ENCODE measurements at regions not wholly inside any gene's neighbourhood (a gene's known extent, or its start where the extent isn't known, plus 50 kb on each side); places are given as distances from the start of the nearest gene placed in this dataset.
A peak's percentile ranks its signal among the peaks of the same experiment; 100 is the strongest.
"Not testable (repeated sequence)": the region's sequence is repeated elsewhere in the genome, so short reads cannot be mapped to it uniquely, and the experiment has no call there.

GRCh38 chr9:29245351-29245750, 1672.1 kb upstream of the C9orf72 start:
- POLR2A ChIA-PET: no interaction called here
- Histone ChIP-seq H3K9me3 (no peaks in the 10 kb centered on the region), H3K27me3 (replicated peaks; ENCODE audit: control insufficient read depth, insufficient read depth, low read length) (no peaks in the 10 kb centered on the region), H3K4me1 (no peaks in the 10 kb centered on the region), H3K4me3 (ENCODE audit: low read depth, low read length) (no peak overlapping the region), H3K36me3 (ENCODE audit: control insufficient read depth, insufficient read depth, low read length) (no peaks in the 10 kb centered on the region)
- Mint-ChIP-seq H3K27me3 (ENCODE audit: insufficient read depth, unreplicated experiment) (no peaks in the 10 kb centered on the region), H3K4me3 (ENCODE audit: unreplicated experiment) (no peak overlapping the region), H3K9me3 (ENCODE audit: unreplicated experiment) (no peaks in the 10 kb centered on the region), H3K36me3 (ENCODE audit: insufficient read depth, unreplicated experiment) (no peaks in the 10 kb centered on the region), H3K27ac (ENCODE audit: unreplicated experiment) (no peak overlapping the region), H3K4me1 (ENCODE audit: low read depth, unreplicated experiment) (no peaks in the 10 kb centered on the region)
- TF ChIP-seq CTCF (IDR thresholded peaks at IDR 0.05; ENCODE audit: insufficient read depth in 1 of 2, low read depth in 1 of 2, low read length in 1 of 2, severe bottlenecking in 1 of 2, unreplicated experiment in 1 of 2): no peak
- no TSS peak for BruUV-seq (replicated peaks)
- intact Hi-C loops (cut with micrococcal nuclease; ENCODE audit: unreplicated experiment): no loop called here
- no peak for DNase-seq
- CTCF ChIA-PET: no interaction called here

GRCh38 chr9:29270400-29270799, 1697.1 kb upstream of the C9orf72 start:
- H3K4me3 ChIP-seq (ENCODE audit: low read depth, low read length); intact Hi-C loops (cut with micrococcal nuclease; ENCODE audit: unreplicated experiment); H3K36me3 Mint-ChIP-seq (ENCODE audit: insufficient read depth, unreplicated experiment); H3K9me3 Mint-ChIP-seq (ENCODE audit: unreplicated experiment); POLR2A ChIA-PET; H3K4me1 ChIP-seq; H3K9me3 ChIP-seq; BruUV-seq (replicated peaks); H3K27ac Mint-ChIP-seq (ENCODE audit: unreplicated experiment); CTCF ChIA-PET; H3K27me3 Mint-ChIP-seq (ENCODE audit: insufficient read depth, unreplicated experiment); DNase-seq; H3K27me3 ChIP-seq (replicated peaks; ENCODE audit: control insufficient read depth, insufficient read depth, low read length); H3K36me3 ChIP-seq (ENCODE audit: control insufficient read depth, insufficient read depth, low read length); H3K4me3 Mint-ChIP-seq (ENCODE audit: unreplicated experiment); H3K4me1 Mint-ChIP-seq (ENCODE audit: low read depth, unreplicated experiment): not testable (repeated sequence)

- ChIA-PET CTCF (no interaction called here), POLR2A (no interaction called here)
- no peaks in the 10 kb centered on the region for H3K4me1 ChIP-seq
- Mint-ChIP-seq H3K27ac (ENCODE audit: unreplicated experiment) (no peak overlapping the region), H3K4me3 (ENCODE audit: unreplicated experiment) (no peak overlapping the region), H3K27me3 (ENCODE audit: insufficient read depth, unreplicated experiment) (no peaks in the 10 kb centered on the region), H3K36me3 (ENCODE audit: insufficient read depth, unreplicated experiment) (no peaks in the 10 kb centered on the region), H3K4me1 (ENCODE audit: low read depth, unreplicated experiment) (no peaks in the 10 kb centered on the region), H3K9me3 (ENCODE audit: unreplicated experiment) (no peaks in the 10 kb centered on the region)
- no peak for DNase-seq
- H3K9me3 ChIP-seq: no peaks in the 10 kb centered on the region
- intact Hi-C loops (cut with micrococcal nuclease; ENCODE audit: unreplicated experiment): no loop called here
- no peak overlapping the region for H3K4me3 ChIP-seq (ENCODE audit: low read depth, low read length)
- no peaks in the 10 kb centered on the region for H3K27me3 ChIP-seq (replicated peaks; ENCODE audit: control insufficient read depth, insufficient read depth, low read length)
- no TSS peak for BruUV-seq (replicated peaks)
- TF ChIP-seq CTCF (IDR thresholded peaks at IDR 0.05; ENCODE audit: insufficient read depth in 1 of 2, low read depth in 1 of 2, low read length in 1 of 2, severe bottlenecking in 1 of 2, unreplicated experiment in 1 of 2): no peak
- H3K36me3 ChIP-seq (ENCODE audit: control insufficient read depth, insufficient read depth, low read length): no peaks in the 10 kb centered on the region
Measured at GRCh38 chr9:29282121-29282520, 1708.8 kb upstream of the C9orf72 start.

GRCh38 chr9:29285818-29286217, 1712.5 kb upstream of the C9orf72 start:
- Histone ChIP-seq H3K4me3 (ENCODE audit: low read depth, low read length) (no peak overlapping the region), H3K9me3 (no peaks in the 10 kb centered on the region), H3K36me3 (ENCODE audit: control insufficient read depth, insufficient read depth, low read length) (no peaks in the 10 kb centered on the region), H3K4me1 (no peaks in the 10 kb centered on the region), H3K27me3 (replicated peaks; ENCODE audit: control insufficient read depth, insufficient read depth, low read length) (no peaks in the 10 kb centered on the region)
- H3K9me3 Mint-ChIP-seq (ENCODE audit: unreplicated experiment): no peaks in the 10 kb centered on the region
- H3K4me3 Mint-ChIP-seq (ENCODE audit: unreplicated experiment): no peak overlapping the region
- no TSS peak for BruUV-seq (replicated peaks)
- H3K4me1 Mint-ChIP-seq (ENCODE audit: low read depth, unreplicated experiment): no peaks in the 10 kb centered on the region
- peak in 1 of 2 experiments; percentile 1 for DNase-seq
- intact Hi-C loops (cut with micrococcal nuclease; ENCODE audit: unreplicated experiment): no loop called here
- POLR2A ChIA-PET: no interaction called here
- no peak overlapping the region for H3K27ac Mint-ChIP-seq (ENCODE audit: unreplicated experiment)
- CTCF ChIA-PET: no interaction called here
- H3K36me3 Mint-ChIP-seq (ENCODE audit: insufficient read depth, unreplicated experiment): no peaks in the 10 kb centered on the region
- TF ChIP-seq CTCF (IDR thresholded peaks at IDR 0.05; ENCODE audit: insufficient read depth in 1 of 2, low read depth in 1 of 2, low read length in 1 of 2, severe bottlenecking in 1 of 2, unreplicated experiment in 1 of 2): peak in 1 of 2 experiments; percentile 32
- H3K27me3 Mint-ChIP-seq (ENCODE audit: insufficient read depth, unreplicated experiment): no peaks in the 10 kb centered on the region
